ENCODE measurements at regions not wholly inside any gene's neighbourhood (a gene's known extent, or its start where the extent isn't known, plus 50 kb on each side); places are given as distances from the start of the nearest gene placed in this dataset.
A peak's percentile ranks its signal among the peaks of the same experiment; 100 is the strongest.

DNA sequence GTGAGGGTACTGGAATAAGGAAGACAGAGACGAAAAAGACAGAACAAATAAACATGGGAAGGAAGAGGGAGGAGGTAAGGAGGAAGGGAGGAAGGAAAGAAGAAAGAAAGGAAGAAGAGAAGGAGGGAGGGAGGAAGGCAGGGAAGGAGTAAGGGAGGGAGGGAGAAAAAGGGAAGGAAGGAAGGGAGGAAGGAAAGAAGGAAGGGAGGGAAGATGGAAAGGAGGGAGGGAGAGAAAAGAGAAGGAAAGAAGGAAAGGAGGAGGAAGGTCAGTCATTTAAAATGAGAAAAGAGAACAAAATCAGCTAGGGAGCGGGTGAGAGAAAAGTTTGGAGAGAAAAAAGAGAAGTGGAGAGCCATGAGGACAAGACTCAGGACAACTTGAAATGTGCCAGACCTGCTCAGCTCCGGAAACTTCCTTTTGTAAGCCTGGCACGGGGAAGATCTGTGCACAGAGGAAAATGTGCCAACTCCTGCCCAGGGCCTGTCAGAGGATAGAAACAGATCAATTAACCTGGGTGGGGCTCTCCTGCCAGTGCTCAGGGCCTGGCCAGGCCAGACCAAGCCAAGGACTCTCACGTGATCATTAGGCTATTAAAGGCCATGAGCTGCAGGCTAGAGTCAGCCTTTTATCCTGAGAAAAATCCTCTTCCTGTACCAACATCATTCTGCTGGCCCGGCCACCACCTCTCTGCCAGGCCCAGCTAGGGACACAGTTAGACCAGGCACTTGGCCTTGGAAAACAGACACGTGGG, 50.1 kb upstream of the BCL6 start:
- no peak overlapping the region for H3K27ac ChIP-seq (ENCODE audit: low read depth, low read length)
- H2AFZ ChIP-seq (ENCODE audit: low read length, unreplicated experiment): no peak overlapping the region

DNA sequence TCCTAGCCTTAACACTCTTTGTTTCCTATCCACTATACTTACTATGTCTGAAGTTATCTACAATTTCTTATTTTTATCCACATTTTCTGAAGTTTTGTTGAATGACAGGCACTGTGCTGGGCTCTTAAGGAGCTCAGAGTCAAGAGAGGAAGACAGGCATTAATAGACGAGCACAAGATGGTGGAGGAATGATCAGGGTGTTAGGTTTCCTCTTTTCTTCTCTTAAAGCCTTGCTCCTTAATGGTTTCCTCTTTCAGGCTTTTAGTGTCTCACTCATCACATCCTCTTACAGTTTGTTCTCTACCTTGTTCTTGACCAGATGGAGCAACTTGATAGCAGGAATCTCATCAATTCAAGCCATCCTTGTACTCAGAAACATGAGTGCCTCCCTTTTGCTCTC, 52.9 kb upstream of the BCL6 start:
- Histone ChIP-seq H3K4me3 (ENCODE audit: low read depth, low read length) (no peak overlapping the region), H2AFZ (ENCODE audit: low read length, unreplicated experiment) (no peak overlapping the region), H3K79me2 (ENCODE audit: control insufficient read depth, insufficient read depth, low read length, unreplicated experiment) (no peaks in the 10 kb centered on the region), H3K27me3 (ENCODE audit: insufficient read depth, low read length) (peaks cover 38% of the 10 kb centered on the region), H3K4me1 (ENCODE audit: control insufficient read depth, insufficient read depth, low read length, unreplicated experiment) (no peaks in the 10 kb centered on the region), H3K27ac (ENCODE audit: low read depth, low read length) (no peak overlapping the region), H3K36me3 (ENCODE audit: insufficient read depth, low read length) (no peaks in the 10 kb centered on the region)

More for the DNA sequence above, 50.1 kb upstream of the BCL6 start:
- no peak overlapping the region for H3K4me3 ChIP-seq (ENCODE audit: low read depth, low read length)
- H3K79me2 ChIP-seq (ENCODE audit: control insufficient read depth, insufficient read depth, low read length, unreplicated experiment): no peaks in the 10 kb centered on the region
- H3K4me1 ChIP-seq (ENCODE audit: control insufficient read depth, insufficient read depth, low read length, unreplicated experiment): no peaks in the 10 kb centered on the region
- no peaks in the 10 kb centered on the region for H3K36me3 ChIP-seq (ENCODE audit: insufficient read depth, low read length)
- peaks cover 46% of the 10 kb centered on the region for H3K27me3 ChIP-seq (ENCODE audit: insufficient read depth, low read length)

DNA sequence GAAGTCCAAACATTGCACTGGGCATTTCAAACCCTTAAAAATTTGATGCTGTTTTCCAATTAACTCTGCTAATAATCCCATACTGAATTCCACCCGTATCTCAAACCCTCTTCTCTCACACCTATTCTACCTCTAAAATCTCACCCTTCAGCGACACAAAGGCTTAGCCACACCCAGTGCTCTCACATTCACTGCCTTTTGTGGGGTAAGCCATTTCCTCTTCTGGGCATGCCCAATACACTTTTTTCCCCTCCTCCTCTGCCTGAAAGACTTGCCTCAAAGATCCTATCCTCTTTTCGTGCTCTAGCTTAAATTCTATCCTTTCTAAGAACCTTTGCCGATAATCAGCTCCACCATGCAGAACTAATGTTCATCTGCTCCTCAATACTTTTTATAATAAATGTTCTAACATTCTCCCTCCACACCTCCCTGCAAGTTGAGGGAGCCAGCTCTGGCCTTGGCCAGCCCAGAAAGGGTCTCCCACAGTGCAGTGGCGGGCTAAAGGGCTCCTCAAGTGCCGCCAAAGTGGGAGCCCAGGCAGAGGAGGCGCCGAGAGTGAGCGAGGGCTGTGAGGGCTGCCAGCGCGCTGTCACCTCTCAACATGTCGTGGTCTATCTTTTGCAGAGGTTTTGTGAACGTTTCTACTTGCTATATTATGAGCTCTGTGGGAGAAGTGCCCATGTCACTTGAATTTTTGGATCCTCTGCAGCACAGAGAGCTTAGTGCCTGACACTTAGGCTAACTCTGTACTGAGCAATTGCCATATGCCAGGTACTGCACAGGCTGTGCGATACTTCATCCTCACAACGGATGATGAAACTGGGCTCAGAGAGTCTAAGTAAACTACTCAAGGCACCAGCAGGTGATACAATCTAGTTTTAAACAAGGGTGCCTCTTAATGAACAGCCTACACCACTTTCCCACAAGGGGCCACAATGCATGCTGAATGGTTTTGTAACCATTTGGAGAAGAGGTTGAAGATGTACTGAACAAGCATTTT, 53.6 kb upstream of the BCL6 start:
- Histone ChIP-seq H3K36me3 (ENCODE audit: insufficient read depth, low read length) (no peaks in the 10 kb centered on the region), H2AFZ (ENCODE audit: low read length, unreplicated experiment) (no peak overlapping the region), H3K4me1 (ENCODE audit: control insufficient read depth, insufficient read depth, low read length, unreplicated experiment) (no peaks in the 10 kb centered on the region), H3K4me3 (ENCODE audit: low read depth, low read length) (no peak overlapping the region), H3K27ac (ENCODE audit: low read depth, low read length) (no peak overlapping the region), H3K27me3 (ENCODE audit: insufficient read depth, low read length) (peaks cover 31% of the 10 kb centered on the region), H3K79me2 (ENCODE audit: control insufficient read depth, insufficient read depth, low read length, unreplicated experiment) (no peaks in the 10 kb centered on the region)

DNA sequence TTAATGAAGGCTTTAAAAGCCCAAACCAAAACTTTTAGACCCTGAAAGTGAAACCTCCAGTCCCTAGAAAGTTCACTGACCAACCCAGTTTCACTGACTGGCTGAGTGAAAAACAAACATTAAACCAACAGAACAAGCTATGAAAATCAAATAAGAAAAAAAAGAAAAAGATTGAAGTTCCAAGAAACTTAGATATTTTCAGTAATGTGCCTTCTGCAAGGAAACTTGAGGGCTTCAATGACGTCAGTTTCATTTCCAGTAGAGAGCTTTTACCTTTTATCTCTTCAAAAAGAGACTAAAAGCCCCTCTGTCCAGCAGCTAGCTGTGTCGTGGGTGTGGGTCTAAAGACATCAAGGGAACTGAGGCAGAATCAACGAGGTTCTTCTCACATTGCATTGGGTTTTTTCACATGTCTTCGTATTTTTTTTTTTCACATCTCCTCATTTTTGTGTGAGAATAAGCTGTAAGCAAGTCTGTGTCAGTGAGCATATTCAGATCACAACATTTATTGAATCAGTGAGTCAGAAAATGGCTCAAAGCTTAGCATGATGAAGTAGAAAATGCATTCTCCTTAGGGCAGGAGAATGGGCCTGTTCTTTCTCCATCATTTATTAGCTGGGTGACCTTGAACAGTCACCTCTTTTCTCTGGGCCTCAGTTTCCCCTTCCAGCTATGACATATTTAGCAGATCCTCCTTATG, 54.8 kb upstream of the BCL6 start:
- Histone ChIP-seq H3K36me3 (ENCODE audit: insufficient read depth, low read length) (no peaks in the 10 kb centered on the region), H3K4me3 (ENCODE audit: low read depth, low read length) (no peak overlapping the region), H3K27me3 (ENCODE audit: insufficient read depth, low read length) (peaks cover 21% of the 10 kb centered on the region; the same call in 1 of the 2 replicates), H3K79me2 (ENCODE audit: control insufficient read depth, insufficient read depth, low read length, unreplicated experiment) (no peaks in the 10 kb centered on the region), H3K27ac (ENCODE audit: low read depth, low read length) (no peak overlapping the region), H3K4me1 (ENCODE audit: control insufficient read depth, insufficient read depth, low read length, unreplicated experiment) (no peaks in the 10 kb centered on the region), H2AFZ (ENCODE audit: low read length, unreplicated experiment) (peak overlapping the region; percentile 48)

DNA sequence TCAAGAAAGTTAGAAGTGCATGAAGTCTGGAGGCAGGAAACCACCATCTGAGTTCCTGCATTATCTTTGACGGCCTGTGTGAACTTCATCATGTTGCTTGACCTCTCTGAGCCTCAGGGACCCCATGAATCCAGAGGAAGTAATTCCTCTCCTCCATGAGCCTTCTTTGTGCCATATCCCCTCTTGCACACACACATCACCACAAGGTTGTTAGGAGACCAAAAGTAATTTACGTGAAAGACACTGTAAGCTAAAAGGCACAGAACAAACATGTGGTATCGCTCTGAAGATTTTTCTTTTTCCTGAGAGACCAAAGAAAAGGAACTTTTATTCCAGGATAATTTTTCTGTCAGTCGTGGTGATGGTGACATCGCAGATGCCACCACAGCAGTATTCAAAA, 55.9 kb upstream of the BCL6 start:
- no peak overlapping the region for H3K4me3 ChIP-seq (ENCODE audit: low read depth, low read length)
- peaks cover 21% of the 10 kb centered on the region; the same call in 1 of the 2 replicates for H3K27me3 ChIP-seq (ENCODE audit: insufficient read depth, low read length)
- no peak overlapping the region for H2AFZ ChIP-seq (ENCODE audit: low read length, unreplicated experiment)
- no peaks in the 10 kb centered on the region for H3K36me3 ChIP-seq (ENCODE audit: insufficient read depth, low read length)
- H3K27ac ChIP-seq (ENCODE audit: low read depth, low read length): no peak overlapping the region
- H3K79me2 ChIP-seq (ENCODE audit: control insufficient read depth, insufficient read depth, low read length, unreplicated experiment): no peaks in the 10 kb centered on the region
- H3K4me1 ChIP-seq (ENCODE audit: control insufficient read depth, insufficient read depth, low read length, unreplicated experiment): no peaks in the 10 kb centered on the region

DNA sequence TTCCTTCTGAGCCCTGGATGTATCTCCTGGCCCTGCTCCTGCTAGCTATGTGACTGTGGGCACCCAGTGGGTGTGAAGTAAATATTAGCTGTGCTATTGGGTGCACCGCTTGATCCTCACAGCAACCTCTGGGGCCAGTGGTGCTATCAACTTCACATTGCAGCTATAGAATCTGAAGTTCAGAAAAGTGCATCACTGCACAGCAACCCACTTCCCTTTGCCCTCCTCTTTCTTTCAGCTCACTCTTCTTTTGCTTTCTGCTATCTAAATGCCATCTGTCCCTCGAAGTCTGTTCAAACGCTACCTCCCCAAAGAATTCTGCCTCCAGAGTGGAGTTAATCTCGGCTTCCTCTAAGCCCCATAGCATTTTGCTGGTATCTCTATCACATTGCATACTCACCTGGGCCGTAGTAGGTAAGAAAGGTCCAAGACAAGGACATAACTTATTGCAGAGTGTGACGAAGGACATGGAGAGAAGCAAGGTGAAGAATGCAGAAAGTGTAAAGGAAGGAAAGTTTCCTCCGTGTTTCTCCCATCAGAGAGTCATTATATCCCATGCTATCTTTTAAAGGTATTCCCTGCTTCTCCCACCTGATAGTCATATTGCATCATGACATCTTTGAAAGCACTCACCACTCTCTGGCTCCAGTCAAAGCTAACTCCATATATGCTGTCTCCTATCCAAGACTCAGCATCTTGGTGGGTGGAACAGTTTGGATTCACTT, 57.1 kb upstream of the BCL6 start:
- Histone ChIP-seq H3K4me1 (ENCODE audit: control insufficient read depth, insufficient read depth, low read length, unreplicated experiment) (no peaks in the 10 kb centered on the region), H2AFZ (ENCODE audit: low read length, unreplicated experiment) (no peak overlapping the region), H3K27ac (ENCODE audit: low read depth, low read length) (no peak overlapping the region), H3K36me3 (ENCODE audit: insufficient read depth, low read length) (no peaks in the 10 kb centered on the region), H3K79me2 (ENCODE audit: control insufficient read depth, insufficient read depth, low read length, unreplicated experiment) (no peaks in the 10 kb centered on the region), H3K27me3 (ENCODE audit: insufficient read depth, low read length) (peaks cover 10% of the 10 kb centered on the region; the same call in 1 of the 2 replicates), H3K4me3 (ENCODE audit: low read depth, low read length) (no peak overlapping the region)

DNA sequence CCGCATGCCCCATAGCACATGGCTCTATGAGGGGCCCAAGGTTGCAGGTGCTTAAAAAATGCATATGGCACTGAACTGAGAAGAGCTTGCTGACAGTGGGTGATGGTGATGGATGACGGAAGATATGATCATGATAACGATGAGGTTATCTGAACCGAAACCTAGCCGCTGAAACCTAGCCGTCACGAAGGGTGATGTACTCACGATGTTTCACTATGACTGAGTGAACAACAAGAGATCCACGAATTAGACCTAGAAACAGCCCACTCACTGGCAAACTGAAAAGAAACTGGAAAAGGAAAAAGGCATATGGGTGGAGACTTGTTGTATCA, 57.6 kb upstream of the BCL6 start:
- Histone ChIP-seq H3K27ac (ENCODE audit: low read depth, low read length) (no peak overlapping the region), H3K4me1 (ENCODE audit: control insufficient read depth, insufficient read depth, low read length, unreplicated experiment) (no peaks in the 10 kb centered on the region), H3K27me3 (ENCODE audit: insufficient read depth, low read length) (peaks cover 8% of the 10 kb centered on the region; the same call in 1 of the 2 replicates), H3K36me3 (ENCODE audit: insufficient read depth, low read length) (no peaks in the 10 kb centered on the region), H2AFZ (ENCODE audit: low read length, unreplicated experiment) (no peak overlapping the region), H3K79me2 (ENCODE audit: control insufficient read depth, insufficient read depth, low read length, unreplicated experiment) (no peaks in the 10 kb centered on the region), H3K4me3 (ENCODE audit: low read depth, low read length) (no peak overlapping the region)

DNA sequence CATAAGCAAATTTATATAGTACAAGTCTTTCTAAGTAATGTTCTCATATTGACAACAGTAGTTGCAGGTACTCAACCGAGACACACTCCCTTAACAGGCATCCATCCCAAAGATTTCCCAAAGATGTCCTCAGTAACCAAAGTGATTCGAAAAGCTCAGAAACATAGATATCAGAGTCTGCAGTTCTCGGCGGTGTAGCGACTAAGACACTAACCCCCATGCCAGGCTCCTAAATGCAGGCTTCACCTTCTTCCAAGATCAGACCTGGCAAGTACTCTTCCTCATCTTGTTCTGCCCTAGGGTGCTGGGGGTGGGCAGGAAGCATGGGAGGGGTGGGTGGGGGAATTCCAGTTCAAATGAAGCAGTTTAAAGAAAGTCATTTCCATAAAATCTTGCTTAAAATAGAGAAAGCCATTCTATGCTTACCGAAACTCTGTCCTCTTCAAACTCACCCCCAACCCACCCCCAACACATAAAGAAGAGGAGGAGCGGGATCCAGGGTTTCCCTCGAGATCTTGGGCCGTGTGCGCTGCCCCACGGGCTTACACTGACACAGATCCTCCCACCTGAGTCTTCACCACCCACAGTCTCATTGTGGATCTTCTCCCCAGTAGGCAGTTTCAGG, 59.0 kb upstream of the BCL6 start:
- Histone ChIP-seq H3K27me3 (ENCODE audit: insufficient read depth, low read length) (no peaks in the 10 kb centered on the region), H3K27ac (ENCODE audit: low read depth, low read length) (no peak overlapping the region), H3K4me1 (ENCODE audit: control insufficient read depth, insufficient read depth, low read length, unreplicated experiment) (no peaks in the 10 kb centered on the region)

DNA sequence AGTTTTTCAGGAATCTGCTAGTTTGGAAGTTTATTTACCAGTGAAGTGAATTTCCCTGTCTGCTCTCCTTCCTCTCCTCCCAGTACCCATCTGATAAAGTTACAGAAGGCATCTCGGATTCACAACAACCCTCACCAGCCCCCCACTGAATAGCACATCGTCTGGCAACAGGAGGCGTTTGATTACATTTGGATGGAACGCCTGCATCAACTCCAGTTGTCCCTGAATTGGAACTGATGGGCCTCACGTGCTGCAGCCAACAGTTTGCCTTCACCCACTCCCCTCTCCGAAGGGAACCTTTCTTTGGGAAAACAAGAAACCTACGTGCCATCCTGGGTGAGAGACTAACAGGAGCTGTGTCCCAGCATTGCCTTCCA, 59.5 kb upstream of the BCL6 start:
- no peaks in the 10 kb centered on the region for H3K4me1 ChIP-seq (ENCODE audit: control insufficient read depth, insufficient read depth, low read length, unreplicated experiment)
- H3K4me3 ChIP-seq (ENCODE audit: low read depth, low read length): no peak overlapping the region
- no peak overlapping the region for H2AFZ ChIP-seq (ENCODE audit: low read length, unreplicated experiment)
- H3K36me3 ChIP-seq (ENCODE audit: insufficient read depth, low read length): no peaks in the 10 kb centered on the region
- no peaks in the 10 kb centered on the region for H3K79me2 ChIP-seq (ENCODE audit: control insufficient read depth, insufficient read depth, low read length, unreplicated experiment)
- H3K27me3 ChIP-seq (ENCODE audit: insufficient read depth, low read length): no peaks in the 10 kb centered on the region
- no peak overlapping the region for H3K27ac ChIP-seq (ENCODE audit: low read depth, low read length)

More for the DNA sequence above, 59.0 kb upstream of the BCL6 start:
- Histone ChIP-seq H2AFZ (ENCODE audit: low read length, unreplicated experiment) (no peak overlapping the region), H3K36me3 (ENCODE audit: insufficient read depth, low read length) (no peaks in the 10 kb centered on the region), H3K4me3 (ENCODE audit: low read depth, low read length) (no peak overlapping the region), H3K79me2 (ENCODE audit: control insufficient read depth, insufficient read depth, low read length, unreplicated experiment) (no peaks in the 10 kb centered on the region)

DNA sequence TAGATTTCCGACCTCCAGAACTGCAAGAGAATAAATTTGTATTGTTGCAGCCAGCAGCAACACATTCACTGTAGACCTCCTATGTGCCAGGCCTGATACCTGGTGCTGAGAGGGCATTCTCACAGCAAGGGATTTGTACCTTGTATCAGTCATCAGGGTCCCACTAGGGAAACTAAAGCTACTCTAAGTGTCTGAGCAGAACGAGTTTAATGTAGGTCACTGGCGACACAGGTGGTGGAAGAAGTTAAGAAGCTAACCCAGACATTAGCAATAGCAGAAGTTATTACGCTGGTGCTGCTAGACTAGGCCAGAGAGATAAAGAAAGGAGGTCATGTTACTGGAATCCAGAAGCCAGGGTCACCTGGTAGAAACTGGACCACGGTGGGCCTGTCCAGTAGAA, 60.5 kb upstream of the BCL6 start:
- Histone ChIP-seq H3K79me2 (ENCODE audit: control insufficient read depth, insufficient read depth, low read length, unreplicated experiment) (no peaks in the 10 kb centered on the region), H3K36me3 (ENCODE audit: insufficient read depth, low read length) (no peaks in the 10 kb centered on the region), H3K4me3 (ENCODE audit: low read depth, low read length) (no peak overlapping the region), H2AFZ (ENCODE audit: low read length, unreplicated experiment) (no peak overlapping the region), H3K27ac (ENCODE audit: low read depth, low read length) (no peak overlapping the region), H3K4me1 (ENCODE audit: control insufficient read depth, insufficient read depth, low read length, unreplicated experiment) (no peaks in the 10 kb centered on the region), H3K27me3 (ENCODE audit: insufficient read depth, low read length) (no peaks in the 10 kb centered on the region)
